Thoracic aorta (tissue), 2 donors: ENCODE measurements at regions not wholly inside any gene's neighbourhood (a gene's known extent, or its start where the extent isn't known, plus 50 kb on each side); places are given as distances from the start of the nearest gene placed in this dataset.

Experiments used
- ATAC-seq: fragments of 150-250 bp; one replicate; pipeline ENCODE4 v1.8.0; 2017; ENCODE audit warnings: low read depth; ENCODE audit not compliant: insufficient number of reproducible peaks, low FRiP score
- DNase-seq: peaks from one replicate; pipeline ENCODE4 v3.0.0-alpha.2; 2020; ENCODE audit warnings: low spot score
- H3K27ac ChIP-seq, 2 donors: fragments of 200-600 bp; sonication (generic); 1 replicate in 1 of 2; 2 replicates in 1 of 2; pipeline ENCODE4 v1.5.1; 2016; ENCODE audit warnings: mild to moderate bottlenecking in 2 of 2, moderate library complexity in 2 of 2
- H3K27me3 ChIP-seq: fragments of 200-600 bp; sonication (generic); replicated peaks from 2 replicates; pipeline ENCODE4 v1.6.0; 2016; ENCODE audit warnings: mild to moderate bottlenecking; ENCODE audit not compliant: insufficient read depth
- H3K36me3 ChIP-seq: fragments of 200-600 bp; sonication (generic); one replicate; pipeline ENCODE4 v1.5.1; 2016
- H3K4me1 ChIP-seq, 2 donors: fragments of 200-600 bp; sonication (generic); 1 replicate in 1 of 2; 2 replicates in 1 of 2; pipeline versions ENCODE4 v1.5.1 to v1.6.0; 2016; ENCODE audit warnings: low read depth in 2 of 2, mild to moderate bottlenecking in 1 of 2; ENCODE audit not compliant: control insufficient read depth in 1 of 2
- H3K4me3 ChIP-seq: fragments of 200-600 bp; sonication (generic); 2 replicates; pipeline ENCODE4 v1.5.1; 2016; ENCODE audit warnings: mild to moderate bottlenecking
- H3K9me3 ChIP-seq: fragments of 200-600 bp; sonication (generic); 2 replicates; pipeline ENCODE4 v1.5.1; 2016
- CTCF ChIP-seq: fragments of 200-600 bp; sonication (generic); IDR thresholded peaks from one replicate; pipeline ENCODE4 v1.5.1; 2019; ENCODE audit warnings: antibody characterized with exemption

GRCh38 chr1:115172270-115172669 is 83.0 kb upstream of the TSPAN2 start:
- H3K27me3 ChIP-seq = no peaks in the 10 kb centered on the region
- no peak for DNase-seq
- TF ChIP-seq CTCF = no peak
- H3K9me3 ChIP-seq = no peaks in the 10 kb centered on the region
- H3K4me1 ChIP-seq = no peaks in the 10 kb centered on the region
- no peaks in the 10 kb centered on the region for H3K36me3 ChIP-seq
- no peak overlapping the region for H3K4me3 ChIP-seq
- no peak for ATAC-seq
- no peak overlapping the region for H3K27ac ChIP-seq

- no peaks in the 10 kb centered on the region for H3K27me3 ChIP-seq
- DNase-seq (no peak), ATAC-seq (no peak)
- TF ChIP-seq CTCF = no peak
- H3K27ac ChIP-seq = no peak overlapping the region
- H3K4me3 ChIP-seq = no peak overlapping the region
- H3K36me3 ChIP-seq = no peaks in the 10 kb centered on the region
- no peaks in the 10 kb centered on the region for H3K9me3 ChIP-seq
- H3K4me1 ChIP-seq = no peaks in the 10 kb centered on the region
These were observed 81.7 kb upstream of the TSPAN2 start for GRCh38 chr1:115170961-115171392.

GRCh38 chr1:115170377-115170776 is 81.1 kb upstream of the TSPAN2 start:
- ATAC-seq (no peak), DNase-seq (no peak)
- H3K27me3 ChIP-seq = no peaks in the 10 kb centered on the region

GRCh38 chr1:115168026-115168425 is 78.7 kb upstream of the TSPAN2 start:
- ATAC-seq (no peak), DNase-seq (no peak)
- no peak for TF ChIP-seq CTCF
- Histone ChIP-seq H3K4me3 (no peak overlapping the region), H3K36me3 (no peaks in the 10 kb centered on the region), H3K27ac (no peak overlapping the region), H3K9me3 (no peaks in the 10 kb centered on the region), H3K27me3 (no peaks in the 10 kb centered on the region), H3K4me1 (no peaks in the 10 kb centered on the region)

More at GRCh38 chr1:115170377-115170776, 81.1 kb upstream of the TSPAN2 start:
- Histone ChIP-seq H3K4me3 (no peak overlapping the region), H3K36me3 (no peaks in the 10 kb centered on the region), H3K9me3 (no peaks in the 10 kb centered on the region), H3K27ac (no peak overlapping the region), H3K4me1 (no peaks in the 10 kb centered on the region)
- no peak for TF ChIP-seq CTCF

GRCh38 chr1:115166531-115167091 is 77.3 kb upstream of the TSPAN2 start:
- DNase-seq = no peak
- Histone ChIP-seq H3K36me3 (no peaks in the 10 kb centered on the region), H3K9me3 (no peaks in the 10 kb centered on the region), H3K4me3 (no peak overlapping the region), H3K27ac (no peak overlapping the region), H3K27me3 (no peaks in the 10 kb centered on the region), H3K4me1 (no peaks in the 10 kb centered on the region)
- no peak for ATAC-seq
- TF ChIP-seq CTCF = no peak
